OCI-LY7 (cell line): ENCODE measurements at regions not wholly inside any gene's neighbourhood (a gene's known extent, or its start where the extent isn't known, plus 50 kb on each side); places are given as distances from the start of the nearest gene placed in this dataset.

ENCODE experiments used
- EZH2phosphoT487 ChIP-seq: fragments of 200-600 bp; sonication (generic); IDR thresholded peaks from 2 replicates; pipeline ENCODE4 v1.6.1; 2018; ENCODE audit warnings: low read depth, borderline replicate concordance, mild to moderate bottlenecking, mixed run types, antibody characterized with exemption, low read length, moderate library complexity, mixed read lengths
- TF ChIP-seq, protein P1 (sequence below): fragments of 200-600 bp; sonication (generic); conservative IDR thresholded peaks from 2 replicates; pipeline ENCODE4 v1.5.1; 2014; ENCODE audit warnings: mild to moderate bottlenecking, antibody characterized with exemption, low read length, moderate library complexity, mixed read lengths

- TF ChIP-seq, protein P1, sequence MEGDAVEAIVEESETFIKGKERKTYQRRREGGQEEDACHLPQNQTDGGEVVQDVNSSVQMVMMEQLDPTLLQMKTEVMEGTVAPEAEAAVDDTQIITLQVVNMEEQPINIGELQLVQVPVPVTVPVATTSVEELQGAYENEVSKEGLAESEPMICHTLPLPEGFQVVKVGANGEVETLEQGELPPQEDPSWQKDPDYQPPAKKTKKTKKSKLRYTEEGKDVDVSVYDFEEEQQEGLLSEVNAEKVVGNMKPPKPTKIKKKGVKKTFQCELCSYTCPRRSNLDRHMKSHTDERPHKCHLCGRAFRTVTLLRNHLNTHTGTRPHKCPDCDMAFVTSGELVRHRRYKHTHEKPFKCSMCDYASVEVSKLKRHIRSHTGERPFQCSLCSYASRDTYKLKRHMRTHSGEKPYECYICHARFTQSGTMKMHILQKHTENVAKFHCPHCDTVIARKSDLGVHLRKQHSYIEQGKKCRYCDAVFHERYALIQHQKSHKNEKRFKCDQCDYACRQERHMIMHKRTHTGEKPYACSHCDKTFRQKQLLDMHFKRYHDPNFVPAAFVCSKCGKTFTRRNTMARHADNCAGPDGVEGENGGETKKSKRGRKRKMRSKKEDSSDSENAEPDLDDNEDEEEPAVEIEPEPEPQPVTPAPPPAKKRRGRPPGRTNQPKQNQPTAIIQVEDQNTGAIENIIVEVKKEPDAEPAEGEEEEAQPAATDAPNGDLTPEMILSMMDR, result no peak
- TF ChIP-seq EZH2phosphoT487, result no peak
Observed at GRCh38 chr15:26023231-26023630, 160.1 kb upstream of the ATP10A start.
